ENCODE measurements at regions not wholly inside any gene's neighbourhood (a gene's known extent, or its start where the extent isn't known, plus 50 kb on each side); places are given as distances from the start of the nearest gene placed in this dataset.

DNA sequence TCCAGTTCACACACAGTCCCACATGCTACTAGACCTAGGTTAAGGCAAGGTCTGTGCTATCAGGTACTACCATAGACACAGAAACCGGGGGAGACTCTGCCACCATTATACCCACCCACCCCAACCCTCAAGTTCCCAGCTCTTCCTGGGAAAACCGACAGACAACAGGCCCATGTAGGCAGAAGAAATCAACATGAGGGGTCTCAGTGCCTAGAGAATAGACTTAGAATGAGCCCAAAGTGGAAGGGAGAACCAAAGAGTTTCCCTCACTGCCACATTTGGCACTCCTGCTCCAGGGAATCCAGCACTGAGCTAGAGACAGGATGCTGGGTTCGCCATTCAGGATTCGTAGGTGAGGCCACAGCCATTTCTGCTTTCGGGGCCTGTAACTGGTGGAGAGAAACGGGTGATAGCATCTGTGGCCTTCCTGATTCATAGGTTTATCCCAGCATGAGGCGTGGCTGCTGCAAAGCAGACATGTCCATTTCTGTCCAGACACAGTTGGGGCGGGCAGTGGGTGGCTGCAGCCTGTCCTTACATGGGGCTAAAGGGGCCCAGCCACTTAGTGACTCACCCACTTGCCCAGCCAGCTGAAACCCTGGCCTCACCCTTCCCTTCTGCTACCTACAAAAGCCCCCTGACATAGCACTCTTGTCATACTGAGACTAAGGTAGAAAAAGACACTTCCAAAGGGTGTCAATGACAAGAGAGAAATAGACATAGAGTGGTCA is 69.4 kb downstream of the IRF2BPL start:
- no peaks in the 10 kb centered on the region for H3K36me3 ChIP-seq (ENCODE audit: control insufficient read depth in 3 of 3, insufficient read depth in 2 of 3, low read depth in 1 of 3, low read length in 3 of 3)
- no peak overlapping the region for H3K4me3 ChIP-seq (ENCODE audit: low read depth in 1 of 3, low read length in 3 of 3)
- WGBS, 3 donors, result 77 to 87% (median 85%) methylated on average over 8 of the region's 8 CpGs
- H3K27ac ChIP-seq (ENCODE audit: low read depth in 1 of 3, low read length in 2 of 3), result peak overlapping the region in 1 of 3 donors; percentile 91
- peaks cover 3 to 36% (median 6%) of the 10 kb centered on the region in 3 donors for H3K4me1 ChIP-seq (ENCODE audit: control insufficient read depth in 3 of 3, insufficient read depth in 2 of 3, low read depth in 1 of 3, low read length in 2 of 3)
- DNase-seq (no peak), FAIRE-seq (no peak)
- H3K9me3 ChIP-seq (ENCODE audit: control insufficient read depth in 2 of 2, insufficient read depth in 1 of 2, low read depth in 1 of 2, low read length in 1 of 2), result no peaks in the 10 kb centered on the region
- H3K27me3 ChIP-seq (ENCODE audit: control insufficient read depth in 3 of 3, insufficient read depth in 3 of 3, low read length in 3 of 3), result no peaks in the 10 kb centered on the region

DNA sequence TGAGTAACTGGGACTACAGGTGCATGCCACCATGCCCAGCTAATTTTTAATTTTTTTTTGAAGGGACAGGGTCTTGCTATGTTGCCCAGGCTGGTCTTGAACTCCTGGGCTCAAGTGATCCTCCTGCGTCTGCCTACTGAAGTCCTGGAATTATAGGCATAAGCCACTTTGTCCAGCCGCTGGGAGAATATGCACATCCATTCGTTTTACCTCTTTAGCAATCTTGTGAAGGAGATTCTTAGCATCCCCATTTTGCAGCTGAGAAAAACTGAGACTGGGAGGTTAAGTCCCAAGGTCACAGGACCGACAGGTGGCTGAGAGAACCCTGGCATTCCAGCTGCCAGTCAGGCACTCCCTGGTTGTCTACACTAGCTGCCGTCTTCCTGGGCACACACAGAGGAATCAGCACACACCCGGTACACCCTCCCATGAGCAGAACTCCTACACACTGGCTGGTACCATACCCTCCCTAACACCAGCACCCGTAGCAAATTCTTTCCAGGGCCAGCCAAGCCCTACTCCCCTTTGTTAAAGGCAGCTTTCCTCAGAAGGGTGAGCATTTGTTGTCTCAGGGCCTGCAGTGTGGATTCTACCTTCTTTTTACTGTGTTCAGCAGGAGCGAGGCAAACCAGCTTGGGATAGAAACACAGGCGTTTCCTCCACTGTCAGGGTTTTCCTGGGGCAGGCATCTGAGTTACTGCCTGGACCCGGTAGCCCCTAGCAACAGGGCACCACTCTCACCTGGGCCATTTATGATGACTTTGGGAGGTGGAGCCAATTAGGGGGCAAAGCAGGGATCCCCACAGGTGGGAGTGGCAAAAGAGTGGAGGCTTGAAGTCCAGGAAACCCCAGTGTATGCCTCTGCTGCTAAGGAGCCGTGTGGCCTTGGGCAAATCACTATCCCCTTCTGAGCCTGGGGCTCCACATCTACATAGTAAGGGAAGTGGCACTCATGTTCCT is 70.2 kb downstream of the IRF2BPL start:
- Histone ChIP-seq H3K27me3 (ENCODE audit: control insufficient read depth in 3 of 3, insufficient read depth in 3 of 3, low read length in 3 of 3) (no peaks in the 10 kb centered on the region), H3K27ac (ENCODE audit: low read depth in 1 of 3, low read length in 2 of 3) (peak overlapping the region in 1 of 3 donors; percentile 91), H3K4me1 (ENCODE audit: control insufficient read depth in 3 of 3, insufficient read depth in 2 of 3, low read depth in 1 of 3, low read length in 2 of 3) (peaks cover 3 to 41% (median 6%) of the 10 kb centered on the region in 3 donors), H3K9me3 (ENCODE audit: control insufficient read depth in 2 of 2, insufficient read depth in 1 of 2, low read depth in 1 of 2, low read length in 1 of 2) (no peaks in the 10 kb centered on the region), H3K4me3 (ENCODE audit: low read depth in 1 of 3, low read length in 3 of 3) (no peak overlapping the region), H3K36me3 (ENCODE audit: control insufficient read depth in 3 of 3, insufficient read depth in 2 of 3, low read depth in 1 of 3, low read length in 3 of 3) (no peaks in the 10 kb centered on the region)
- no peak for DNase-seq
- no peak for FAIRE-seq
- 57 to 71% (median 66%) methylated on average over 11 of the region's 11 CpGs for WGBS, 3 donors

GRCh38 chr14:76957224-76957891 is 71.2 kb downstream of the IRF2BPL start:
- H3K27me3 ChIP-seq (ENCODE audit: control insufficient read depth in 3 of 3, insufficient read depth in 3 of 3, low read length in 3 of 3), result no peaks in the 10 kb centered on the region
- peaks cover 2 to 42% (median 6%) of the 10 kb centered on the region in 3 donors for H3K4me1 ChIP-seq (ENCODE audit: control insufficient read depth in 3 of 3, insufficient read depth in 2 of 3, low read depth in 1 of 3, low read length in 2 of 3)
- peak overlapping the region; percentile 9 to 91 (median 80) for H3K27ac ChIP-seq (ENCODE audit: low read depth in 1 of 3, low read length in 2 of 3)
- H3K36me3 ChIP-seq (ENCODE audit: control insufficient read depth in 3 of 3, insufficient read depth in 2 of 3, low read depth in 1 of 3, low read length in 3 of 3), result no peaks in the 10 kb centered on the region
- WGBS, 3 donors, result 30 to 39% (median 39%) methylated on average over 4 of the region's 4 CpGs
- H3K9me3 ChIP-seq (ENCODE audit: control insufficient read depth in 2 of 2, insufficient read depth in 1 of 2, low read depth in 1 of 2, low read length in 1 of 2), result no peaks in the 10 kb centered on the region
- H3K4me3 ChIP-seq (ENCODE audit: low read depth in 1 of 3, low read length in 3 of 3), result no peak overlapping the region
- DNase-seq (no peak), FAIRE-seq (no peak)

DNA sequence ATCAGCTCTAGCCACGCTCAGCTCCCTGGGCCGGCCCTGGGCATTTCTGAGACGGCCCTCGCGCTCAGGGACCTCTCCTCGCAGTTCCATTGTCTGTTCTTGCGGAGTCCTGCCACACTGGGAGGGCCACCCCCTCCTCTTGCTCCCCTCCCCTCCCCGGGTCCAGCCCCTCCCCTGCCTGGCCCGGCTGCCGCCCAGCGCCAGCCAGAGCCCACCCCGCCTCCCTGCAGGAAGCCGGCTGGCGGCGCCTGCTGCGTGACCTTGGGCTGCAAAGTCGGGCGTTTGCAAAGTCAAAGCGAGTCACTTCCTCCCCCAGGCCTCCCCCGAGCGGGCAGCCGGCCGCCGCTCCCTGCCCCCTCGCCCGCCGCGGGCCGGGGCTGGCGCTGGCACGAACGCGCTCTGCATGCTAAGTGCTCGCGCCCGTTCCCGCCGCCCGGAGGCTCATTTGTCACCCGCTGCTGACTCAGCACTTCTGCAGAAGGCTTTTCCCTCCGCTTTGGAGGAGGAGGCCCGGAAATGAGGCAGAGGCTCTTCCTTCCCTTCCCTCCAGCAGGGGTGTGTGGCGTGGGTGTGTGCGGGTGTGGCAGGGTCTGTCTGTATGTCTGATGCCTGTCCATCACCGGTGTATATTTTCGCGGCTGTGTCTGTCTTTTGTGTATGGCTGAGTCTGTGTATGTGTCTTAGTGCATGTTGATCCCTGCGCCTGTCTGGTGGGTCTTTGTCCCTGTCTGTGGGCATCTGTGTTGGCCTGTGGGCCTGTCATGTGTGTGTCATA is 72.0 kb downstream of the IRF2BPL start:
- peaks cover 0 to 37% (median 6%) of the 10 kb centered on the region in 3 donors for H3K4me1 ChIP-seq (ENCODE audit: control insufficient read depth in 3 of 3, insufficient read depth in 2 of 3, low read depth in 1 of 3, low read length in 2 of 3)
- no peak for FAIRE-seq
- WGBS, 3 donors, result 2 to 4% (median 2%) methylated on average over 33 to 48 of the region's 48 CpGs

DNA sequence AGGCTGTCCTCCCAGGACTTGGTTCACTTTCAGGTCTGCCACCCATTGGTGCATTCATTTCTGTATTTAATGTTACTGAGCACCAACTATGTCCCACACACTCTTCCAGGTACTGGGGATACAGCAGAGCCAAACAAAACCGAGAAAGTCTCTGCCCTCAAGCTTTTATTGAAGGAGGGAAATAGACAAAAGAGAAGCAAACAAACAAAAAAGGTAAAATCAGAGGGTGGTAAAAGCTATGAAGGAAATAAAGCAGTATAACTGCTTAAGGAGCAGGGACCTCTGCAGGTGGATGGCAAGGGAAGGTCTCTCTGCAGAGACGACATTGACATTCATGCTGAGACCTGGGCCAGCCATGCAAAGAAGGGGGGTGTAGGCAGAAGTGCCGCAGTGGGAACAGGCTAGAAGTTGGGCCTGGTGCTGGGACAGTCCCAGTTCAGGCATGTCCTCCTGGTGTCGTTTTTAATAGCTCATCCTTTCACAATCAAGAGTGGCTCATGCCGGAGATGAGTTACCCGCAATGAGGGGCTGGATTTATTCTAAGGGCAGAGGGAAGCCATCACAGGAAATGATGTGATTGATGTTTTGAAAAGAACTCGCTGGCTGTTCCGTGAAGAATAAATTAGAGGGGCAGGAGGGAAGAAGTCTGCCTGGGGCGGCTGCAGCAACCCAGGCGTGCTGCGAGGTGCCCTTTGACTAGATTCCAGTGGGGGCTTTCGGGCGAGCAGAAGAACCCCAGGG is 72.8 kb downstream of the IRF2BPL start:
- Histone ChIP-seq H3K4me1 (ENCODE audit: control insufficient read depth in 3 of 3, insufficient read depth in 2 of 3, low read depth in 1 of 3, low read length in 2 of 3) (peaks cover 0 to 36% (median 6%) of the 10 kb centered on the region in 3 donors), H3K27me3 (ENCODE audit: control insufficient read depth in 3 of 3, insufficient read depth in 3 of 3, low read length in 3 of 3) (no peaks in the 10 kb centered on the region), H3K9me3 (ENCODE audit: control insufficient read depth in 2 of 2, insufficient read depth in 1 of 2, low read depth in 1 of 2, low read length in 1 of 2) (no peaks in the 10 kb centered on the region), H3K36me3 (ENCODE audit: control insufficient read depth in 3 of 3, insufficient read depth in 2 of 3, low read depth in 1 of 3, low read length in 3 of 3) (no peaks in the 10 kb centered on the region), H3K27ac (ENCODE audit: low read depth in 1 of 3, low read length in 2 of 3) (peak overlapping the region; percentile 12 to 91 (median 80)), H3K4me3 (ENCODE audit: low read depth in 1 of 3, low read length in 3 of 3) (peak overlapping the region; percentile 17 to 55 (median 44))
- DNase-seq, result no peak
- no peak for FAIRE-seq
- WGBS, 3 donors, result 14 to 20% (median 18%) methylated on average over 12 to 13 of the region's 13 CpGs

More for the DNA sequence above, 72.0 kb downstream of the IRF2BPL start:
- H3K36me3 ChIP-seq (ENCODE audit: control insufficient read depth in 3 of 3, insufficient read depth in 2 of 3, low read depth in 1 of 3, low read length in 3 of 3), result no peaks in the 10 kb centered on the region
- H3K27me3 ChIP-seq (ENCODE audit: control insufficient read depth in 3 of 3, insufficient read depth in 3 of 3, low read length in 3 of 3), result no peaks in the 10 kb centered on the region
- DNase-seq, result peak; percentile 93
- peak overlapping the region; percentile 34 to 91 (median 80) for H3K27ac ChIP-seq (ENCODE audit: low read depth in 1 of 3, low read length in 2 of 3)
- H3K9me3 ChIP-seq (ENCODE audit: control insufficient read depth in 2 of 2, insufficient read depth in 1 of 2, low read depth in 1 of 2, low read length in 1 of 2), result no peaks in the 10 kb centered on the region
- H3K4me3 ChIP-seq (ENCODE audit: low read depth in 1 of 3, low read length in 3 of 3), result peak overlapping the region; percentile 17 to 55 (median 44)

DNA sequence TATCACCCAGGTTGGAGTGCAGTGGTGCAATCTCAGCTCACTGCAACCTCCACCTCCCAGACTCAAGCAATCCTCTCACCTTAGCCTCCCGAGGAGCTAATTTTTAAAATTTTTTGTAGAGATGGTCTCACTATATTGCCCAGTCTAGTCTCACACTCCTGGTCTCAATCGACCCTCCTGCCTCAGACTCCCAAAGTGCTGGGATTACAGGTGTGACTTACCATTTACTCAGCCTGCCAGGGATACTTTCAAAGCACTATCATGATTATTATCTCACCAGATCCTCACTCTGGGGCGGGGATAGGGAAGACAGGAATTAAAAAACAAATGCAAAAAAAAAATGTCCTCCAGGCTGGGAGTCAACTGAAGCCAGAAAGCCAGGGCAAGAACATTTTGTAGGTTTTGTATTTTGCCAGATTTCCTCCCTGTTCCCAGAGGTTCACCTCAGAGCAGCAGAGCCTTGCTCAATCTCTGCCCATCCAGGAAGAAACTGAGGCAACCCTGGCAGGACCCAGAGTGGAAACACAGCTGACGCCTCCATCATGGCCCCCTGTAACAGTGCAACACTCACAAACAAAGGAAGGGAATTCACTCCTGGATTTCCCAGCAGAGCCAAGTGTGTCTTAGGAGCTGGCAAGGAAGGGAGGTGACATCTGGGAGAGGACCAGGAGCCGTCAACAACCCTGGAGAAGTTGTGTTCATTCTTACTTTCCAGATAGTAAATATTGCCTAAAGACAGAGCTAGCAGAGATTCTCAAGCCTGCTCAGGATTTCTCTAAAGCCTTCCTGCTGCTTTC is 73.9 kb downstream of the IRF2BPL start:
- H3K4me3 ChIP-seq (ENCODE audit: low read depth in 1 of 3, low read length in 3 of 3), result no peak overlapping the region
- peak overlapping the region in 1 of 3 donors; percentile 98 for H3K27ac ChIP-seq (ENCODE audit: low read depth in 1 of 3, low read length in 2 of 3)
- FAIRE-seq (no peak), DNase-seq (no peak)
- 68 to 72% (median 69%) methylated on average over 5 of the region's 5 CpGs for WGBS, 3 donors
- H3K36me3 ChIP-seq (ENCODE audit: control insufficient read depth in 3 of 3, insufficient read depth in 2 of 3, low read depth in 1 of 3, low read length in 3 of 3), result no peaks in the 10 kb centered on the region
- no peaks in the 10 kb centered on the region for H3K27me3 ChIP-seq (ENCODE audit: control insufficient read depth in 3 of 3, insufficient read depth in 3 of 3, low read length in 3 of 3)
- H3K9me3 ChIP-seq (ENCODE audit: control insufficient read depth in 2 of 2, insufficient read depth in 1 of 2, low read depth in 1 of 2, low read length in 1 of 2), result no peaks in the 10 kb centered on the region
- peaks cover 0 to 36% (median 11%) of the 10 kb centered on the region in 3 donors for H3K4me1 ChIP-seq (ENCODE audit: control insufficient read depth in 3 of 3, insufficient read depth in 2 of 3, low read depth in 1 of 3, low read length in 2 of 3)

All from small intestine (tissue), 7 donors.